DMS153 treated with DMSO at 0.1 percent for 48 hours (cell line): ENCODE measurements at regions not wholly inside any gene's neighbourhood (a gene's known extent, or its start where the extent isn't known, plus 50 kb on each side); places are given as distances from the start of the nearest gene placed in this dataset.

Experiments
- DNase-seq: peaks from one replicate; lab custom pipeline; 2025; ENCODE audit not compliant: unreplicated experiment; lab: John Stamatoyannopoulos, UW

- DNase-seq: no peak
These were observed 552.1 kb downstream of the DNAJB9 start for GRCh38 chr7:109121599-109122300.

- DNase-seq: no peak
These were observed 555.3 kb downstream of the DNAJB9 start for GRCh38 chr7:109125001-109125400.

GRCh38 chr7:109126404-109127050 lies 556.9 kb downstream of the DNAJB9 start:
- DNase-seq: no peak

- DNase-seq: no peak
These were observed 557.5 kb downstream of the DNAJB9 start for GRCh38 chr7:109127145-109127544.

- DNase-seq: no peak
These were observed 561.5 kb downstream of the DNAJB9 start for GRCh38 chr7:109131141-109131540.

GRCh38 chr7:109136893-109137292 lies 567.2 kb downstream of the DNAJB9 start:
- no peak for DNase-seq

GRCh38 chr7:109154748-109155147 lies 585.1 kb downstream of the DNAJB9 start:
- DNase-seq: no peak

- no peak for DNase-seq
These were observed 588.6 kb downstream of the DNAJB9 start for GRCh38 chr7:109158246-109158645.

GRCh38 chr7:109176661-109177060 lies 607.0 kb downstream of the DNAJB9 start:
- DNase-seq: no peak

- no peak for DNase-seq
These were observed 608.7 kb downstream of the DNAJB9 start for GRCh38 chr7:109178342-109178741.

GRCh38 chr7:109179601-109180000 lies 609.9 kb downstream of the DNAJB9 start:
- no peak for DNase-seq

GRCh38 chr7:109190766-109191398 lies 621.2 kb downstream of the DNAJB9 start:
- DNase-seq: no peak

- DNase-seq: no peak
These were observed 636.5 kb downstream of the DNAJB9 start for GRCh38 chr7:109206196-109206595.

- DNase-seq: no peak
These were observed 643.4 kb downstream of the DNAJB9 start for GRCh38 chr7:109213081-109213480.

GRCh38 chr7:109215341-109215740 lies 645.7 kb downstream of the DNAJB9 start:
- DNase-seq: no peak

GRCh38 chr7:109224100-109224499 lies 654.4 kb downstream of the DNAJB9 start:
- no peak for DNase-seq

GRCh38 chr7:109226699-109227098 lies 657.0 kb downstream of the DNAJB9 start:
- no peak for DNase-seq

GRCh38 chr7:109235316-109235715 lies 665.6 kb downstream of the DNAJB9 start:
- no peak for DNase-seq

- no peak for DNase-seq
These were observed 676.8 kb downstream of the DNAJB9 start for GRCh38 chr7:109246330-109247077.

GRCh38 chr7:109256762-109257560 lies 687.3 kb downstream of the DNAJB9 start:
- DNase-seq: no peak

- DNase-seq: no peak
These were observed 689.5 kb downstream of the DNAJB9 start for GRCh38 chr7:109259151-109259550.
